Smooth muscle cell (in vitro differentiated cells): ENCODE measurements at regions not wholly inside any gene's neighbourhood (a gene's known extent, or its start where the extent isn't known, plus 50 kb on each side); places are given as distances from the start of the nearest gene placed in this dataset.

Experiments used
- DNase-seq: peaks from one replicate; lab custom pipeline; 2025; ENCODE audit not compliant: unreplicated experiment; lab: John Stamatoyannopoulos, UW
- H2AFZ ChIP-seq: fragments of 200-600 bp; sonication (generic); 2 replicates; pipeline ENCODE4 v1.6.0; 2016; ENCODE audit warnings: antibody characterized with exemption, low read depth, mild to moderate bottlenecking
- H3F3A ChIP-seq: fragments of 200-600 bp; sonication (generic); 2 replicates; pipeline ENCODE4 v1.6.0; 2017; ENCODE audit warnings: antibody characterized with exemption, low read depth
- H3K27ac ChIP-seq: fragments of 200-600 bp; sonication (generic); 2 replicates; pipeline ENCODE4 v1.5.1; 2016; ENCODE audit warnings: low read depth, mild to moderate bottlenecking
- H3K27me3 ChIP-seq: fragments of 200-600 bp; sonication (generic); 2 replicates; pipeline ENCODE4 v1.6.1; 2016; ENCODE audit warnings: low read depth, mild to moderate bottlenecking
- H3K36me3 ChIP-seq: fragments of 200-600 bp; sonication (generic); 2 replicates; pipeline ENCODE4 v1.5.1; 2016; ENCODE audit warnings: low read depth
- H3K4me1 ChIP-seq: fragments of 200-600 bp; sonication (generic); 2 replicates; pipeline ENCODE4 v1.5.1; 2016; ENCODE audit warnings: low read depth
- H3K4me2 ChIP-seq: fragments of 200-600 bp; sonication (generic); 2 replicates; pipeline ENCODE4 v1.6.0; 2016; ENCODE audit warnings: mild to moderate bottlenecking
- H3K4me3 ChIP-seq: fragments of 200-600 bp; sonication (generic); 2 replicates; pipeline ENCODE4 v1.5.1; 2016; ENCODE audit warnings: mild to moderate bottlenecking
- H3K79me2 ChIP-seq: fragments of 200-600 bp; sonication (generic); 2 replicates; pipeline ENCODE4 v1.6.0; 2016; ENCODE audit warnings: low read depth, mild to moderate bottlenecking
- H3K9ac ChIP-seq: fragments of 200-600 bp; sonication (generic); 2 replicates; pipeline ENCODE4 v1.6.0; 2016; ENCODE audit warnings: low read depth
- H3K9me3 ChIP-seq: fragments of 200-600 bp; sonication (generic); replicated peaks from 2 replicates; pipeline ENCODE4 v1.5.1; 2016; ENCODE audit warnings: low read depth
- H4K20me1 ChIP-seq: fragments of 200-600 bp; sonication (generic); 2 replicates; pipeline ENCODE4 v1.6.0; 2016; ENCODE audit warnings: low read depth
- CTCF ChIP-seq: fragments of 200-600 bp; sonication (generic); IDR thresholded peaks from 2 replicates; pipeline ENCODE4 v1.5.1; 2017; ENCODE audit warnings: borderline replicate concordance, mild to moderate bottlenecking, antibody characterized with exemption; ENCODE audit not compliant: insufficient read depth, poor library complexity, severe bottlenecking
- WGBS: methylation state at CpG from one replicate; pipeline ENCODE4 v1.1.7; 2016; ENCODE audit warnings: low lambda C conversion rate; 5-methylcytosine and 5-hydroxymethylcytosine counted together

- no peak for TF ChIP-seq CTCF
- WGBS: 88% methylated on average over 6 of the region's 6 CpGs
These were observed 445.1 kb upstream of the CDH20 start for GRCh38 chr18:60888071-60888624.

GRCh38 chr18:60889442-60889841, 443.8 kb upstream of the CDH20 start:
- Histone ChIP-seq H3K27ac (no peak overlapping the region), H3K4me1 (no peaks in the 10 kb centered on the region), H3K9me3 (no peaks in the 10 kb centered on the region), H3K4me2 (no peak overlapping the region), H3K79me2 (no peaks in the 10 kb centered on the region), H3K36me3 (no peaks in the 10 kb centered on the region), H2AFZ (no peak overlapping the region), H3K27me3 (no peaks in the 10 kb centered on the region), H3F3A (no peaks in the 10 kb centered on the region), H4K20me1 (no peaks in the 10 kb centered on the region), H3K4me3 (no peak overlapping the region), H3K9ac (no peak overlapping the region)
- no peak for DNase-seq
- TF ChIP-seq CTCF: no peak
- WGBS: 71% methylated on average over 2 of the region's 2 CpGs

More at GRCh38 chr18:60888071-60888624, 445.1 kb upstream of the CDH20 start:
- no peaks in the 10 kb centered on the region for H3K79me2 ChIP-seq
- no peak overlapping the region for H3K4me2 ChIP-seq
- H3K4me3 ChIP-seq: no peak overlapping the region
- no peaks in the 10 kb centered on the region for H3K36me3 ChIP-seq
- H3K4me1 ChIP-seq: no peaks in the 10 kb centered on the region
- no peak for DNase-seq
- no peak overlapping the region for H3K27ac ChIP-seq
- no peaks in the 10 kb centered on the region for H3K27me3 ChIP-seq
- H3K9ac ChIP-seq: no peak overlapping the region
- no peaks in the 10 kb centered on the region for H4K20me1 ChIP-seq
- no peaks in the 10 kb centered on the region for H3F3A ChIP-seq
- H2AFZ ChIP-seq: no peak overlapping the region
- H3K9me3 ChIP-seq: no peaks in the 10 kb centered on the region

- Histone ChIP-seq H4K20me1 (no peaks in the 10 kb centered on the region), H3K79me2 (no peaks in the 10 kb centered on the region), H3F3A (no peaks in the 10 kb centered on the region), H3K36me3 (no peaks in the 10 kb centered on the region), H3K4me2 (no peak overlapping the region), H3K4me1 (no peaks in the 10 kb centered on the region), H2AFZ (no peak overlapping the region), H3K27me3 (no peaks in the 10 kb centered on the region), H3K9ac (peak overlapping the region; percentile 5), H3K27ac (peak overlapping the region; percentile 78), H3K9me3 (no peaks in the 10 kb centered on the region), H3K4me3 (no peak overlapping the region)
- 89% methylated on average over 5 of the region's 5 CpGs for WGBS
- no peak for DNase-seq
- no peak for TF ChIP-seq CTCF
These were observed 441.3 kb upstream of the CDH20 start for GRCh38 chr18:60891936-60892335.

- H2AFZ ChIP-seq: no peak overlapping the region
- no peaks in the 10 kb centered on the region for H3K4me1 ChIP-seq
- peak overlapping the region; percentile 78 for H3K27ac ChIP-seq
- H3K36me3 ChIP-seq: no peaks in the 10 kb centered on the region
- H3K4me2 ChIP-seq: no peak overlapping the region
- H3K79me2 ChIP-seq: no peaks in the 10 kb centered on the region
- no peak overlapping the region for H3K4me3 ChIP-seq
- no peaks in the 10 kb centered on the region for H4K20me1 ChIP-seq
- H3F3A ChIP-seq: no peaks in the 10 kb centered on the region
- peak overlapping the region; percentile 5 for H3K9ac ChIP-seq
- no peaks in the 10 kb centered on the region for H3K9me3 ChIP-seq
- TF ChIP-seq CTCF: no peak
- no peak for DNase-seq
- no peaks in the 10 kb centered on the region for H3K27me3 ChIP-seq
These were observed 440.8 kb upstream of the CDH20 start for GRCh38 chr18:60892441-60892840.
